Natural killer cell (primary cell): ENCODE measurements at regions not wholly inside any gene's neighbourhood (a gene's known extent, or its start where the extent isn't known, plus 50 kb on each side); places are given as distances from the start of the nearest gene placed in this dataset.

ENCODE experiments used
- ATAC-seq, 3 donors: fragments of 150-1000 bp in 2 of 3; fragments of 200-7000 bp in 1 of 3; cut with Tn5 transposase; 1 replicate in 1 of 3; 2 replicates in 2 of 3; pipeline ENCODE4 v1.10.0; 2021; ENCODE audit warnings: mild to moderate bottlenecking in 2 of 3, moderate library complexity in 2 of 3
- DNase-seq, 2 donors: peaks; one replicate each; pipeline versions ENCODE4 v3.0.0 to v3.0.0-alpha.2; 2013 to 2021; ENCODE audit warnings: mixed read lengths in 1 of 2
- H3K27ac ChIP-seq: one replicate; pipeline ENCODE4 v1.5.1; 2013; ENCODE audit warnings: mild to moderate bottlenecking, low read length
- H3K27me3 ChIP-seq: one replicate; pipeline ENCODE4 v1.6.1; 2013; ENCODE audit warnings: low read length; ENCODE audit not compliant: control insufficient read depth, insufficient read depth
- H3K36me3 ChIP-seq: one replicate; pipeline ENCODE4 v1.6.1; 2013; ENCODE audit warnings: low read length; ENCODE audit not compliant: control insufficient read depth, insufficient read depth
- H3K4me1 ChIP-seq: one replicate; pipeline ENCODE4 v1.6.1; 2013; ENCODE audit warnings: low read length; ENCODE audit not compliant: control insufficient read depth, insufficient read depth
- H3K4me3 ChIP-seq: one replicate; pipeline ENCODE4 v1.5.1; 2013; ENCODE audit warnings: low read length
- H3K9me3 ChIP-seq: one replicate; pipeline ENCODE4 v1.6.1; 2013; ENCODE audit warnings: low read length; ENCODE audit not compliant: control insufficient read depth, insufficient read depth
- H3K27ac Mint-ChIP-seq, 2 donors: one replicate each; pipeline ENCODE4 v1.8.0; 2022; ENCODE audit warnings: mild to moderate bottlenecking in 2 of 2, mixed read lengths in 2 of 2, moderate library complexity in 1 of 2
- H3K27me3 Mint-ChIP-seq, 2 donors: one replicate each; pipeline ENCODE4 v1.8.0; 2022; ENCODE audit warnings: low read depth in 2 of 2, mixed read lengths in 2 of 2
- H3K36me3 Mint-ChIP-seq: one replicate; pipeline ENCODE4 v1.8.0; 2022; ENCODE audit warnings: mixed read lengths
- H3K4me1 Mint-ChIP-seq, 2 donors: one replicate each; pipeline ENCODE4 v1.8.0; 2022; ENCODE audit warnings: mixed read lengths in 2 of 2
- H3K4me3 Mint-ChIP-seq: one replicate; pipeline ENCODE4 v1.8.0; 2022; ENCODE audit warnings: mild to moderate bottlenecking, moderate library complexity, mixed read lengths
- H3K9me3 Mint-ChIP-seq, 2 donors: one replicate each; pipeline ENCODE4 v1.8.0; 2022; ENCODE audit warnings: mixed read lengths in 2 of 2
- WGBS: methylation state at CpG from one replicate; pipeline ENCODE4 v1.1.7; 2013; ENCODE audit warnings: missing lambda C conversion rate; ENCODE audit not compliant: insufficient coverage; 5-methylcytosine and 5-hydroxymethylcytosine counted together
- intact Hi-C: fragments of 100-400 bp; cut with micrococcal nuclease; formaldehyde crosslinking; loops from one replicate; pipeline ENCODE4 v1.14.2; 2022
- TF ChIP-seq, protein P1 (sequence below): fragments of 200-600 bp; IDR thresholded peaks from one replicate; pipeline ENCODE4 v1.8.0; 2022; ENCODE audit warnings: antibody characterized with exemption

DNA sequence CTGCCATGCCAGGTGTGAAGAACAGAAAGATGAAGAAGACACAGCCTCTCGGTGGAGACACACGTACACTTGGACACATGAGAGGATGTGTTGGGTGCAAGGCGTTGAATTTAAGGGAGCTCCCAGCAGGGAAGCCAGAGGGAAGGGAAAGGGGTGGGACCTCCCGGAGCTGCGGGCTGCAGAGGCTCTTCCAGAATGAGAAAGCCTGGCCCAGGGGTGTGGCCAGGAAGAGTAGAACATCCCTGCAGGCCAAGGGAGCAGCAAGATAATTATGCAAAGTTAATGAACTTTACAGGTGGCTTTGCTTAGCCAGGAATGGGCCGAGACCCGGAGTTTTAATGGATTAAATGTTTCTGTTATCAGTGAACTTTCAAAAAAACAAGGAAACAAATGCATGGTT lies 270.3 kb downstream of the KLF6 start:
- H3K27ac Mint-ChIP-seq = no peak overlapping the region
- H3K36me3 Mint-ChIP-seq = no peaks in the 10 kb centered on the region
- Histone ChIP-seq H3K36me3 (no peaks in the 10 kb centered on the region), H3K27ac (no peak overlapping the region), H3K27me3 (no peaks in the 10 kb centered on the region), H3K9me3 (no peaks in the 10 kb centered on the region), H3K4me3 (no peak overlapping the region), H3K4me1 (no peaks in the 10 kb centered on the region)
- no peak for DNase-seq
- H3K4me3 Mint-ChIP-seq = no peak overlapping the region
- WGBS = 87% methylated on average over 7 of the region's 7 CpGs
- intact Hi-C loops = no loop called here
- ATAC-seq = no peak
- peaks cover 0 to 7% of the 10 kb centered on the region in 2 donors for H3K4me1 Mint-ChIP-seq
- H3K27me3 Mint-ChIP-seq = peaks cover 11 to 14% of the 10 kb centered on the region in 2 donors
- H3K9me3 Mint-ChIP-seq = no peaks in the 10 kb centered on the region
- TF ChIP-seq, protein P1, sequence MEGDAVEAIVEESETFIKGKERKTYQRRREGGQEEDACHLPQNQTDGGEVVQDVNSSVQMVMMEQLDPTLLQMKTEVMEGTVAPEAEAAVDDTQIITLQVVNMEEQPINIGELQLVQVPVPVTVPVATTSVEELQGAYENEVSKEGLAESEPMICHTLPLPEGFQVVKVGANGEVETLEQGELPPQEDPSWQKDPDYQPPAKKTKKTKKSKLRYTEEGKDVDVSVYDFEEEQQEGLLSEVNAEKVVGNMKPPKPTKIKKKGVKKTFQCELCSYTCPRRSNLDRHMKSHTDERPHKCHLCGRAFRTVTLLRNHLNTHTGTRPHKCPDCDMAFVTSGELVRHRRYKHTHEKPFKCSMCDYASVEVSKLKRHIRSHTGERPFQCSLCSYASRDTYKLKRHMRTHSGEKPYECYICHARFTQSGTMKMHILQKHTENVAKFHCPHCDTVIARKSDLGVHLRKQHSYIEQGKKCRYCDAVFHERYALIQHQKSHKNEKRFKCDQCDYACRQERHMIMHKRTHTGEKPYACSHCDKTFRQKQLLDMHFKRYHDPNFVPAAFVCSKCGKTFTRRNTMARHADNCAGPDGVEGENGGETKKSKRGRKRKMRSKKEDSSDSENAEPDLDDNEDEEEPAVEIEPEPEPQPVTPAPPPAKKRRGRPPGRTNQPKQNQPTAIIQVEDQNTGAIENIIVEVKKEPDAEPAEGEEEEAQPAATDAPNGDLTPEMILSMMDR = no peak

DNA sequence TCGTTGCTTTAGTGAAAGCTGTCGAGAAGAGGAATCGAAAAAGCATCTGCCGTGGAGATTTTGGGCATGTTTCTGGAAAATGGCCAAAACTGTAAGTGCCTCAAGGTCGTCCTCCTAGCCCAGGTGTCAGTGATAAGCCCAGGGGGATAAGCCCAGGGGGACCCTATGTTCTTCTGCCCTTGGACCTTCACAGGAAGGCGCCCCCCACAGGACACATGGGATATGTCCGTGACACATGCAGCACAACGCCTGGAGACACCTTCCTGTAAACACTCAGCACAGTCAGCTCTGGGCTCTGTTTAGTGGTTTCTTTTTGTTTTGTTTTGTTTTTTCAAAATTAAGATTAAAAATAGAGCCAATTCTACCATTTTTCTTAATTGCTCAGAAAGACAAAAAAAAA lies 272.7 kb downstream of the KLF6 start:
- intact Hi-C loops = no loop called here
- no peak overlapping the region for H3K27ac ChIP-seq
- no peaks in the 10 kb centered on the region for H3K4me1 ChIP-seq
- peaks cover 9 to 23% of the 10 kb centered on the region in 2 donors for H3K27me3 Mint-ChIP-seq
- TF ChIP-seq, protein P1 = no peak
- no peaks in the 10 kb centered on the region for H3K27me3 ChIP-seq
- no peak overlapping the region for H3K4me3 Mint-ChIP-seq
- no peaks in the 10 kb centered on the region for H3K9me3 ChIP-seq
- ATAC-seq (no peak), DNase-seq (no peak)
- H3K4me3 ChIP-seq = no peak overlapping the region
- WGBS = 81% methylated on average over 6 of the region's 8 CpGs
- no peak overlapping the region for H3K27ac Mint-ChIP-seq
- H3K4me1 Mint-ChIP-seq = peaks cover 0 to 7% of the 10 kb centered on the region in 2 donors
- H3K9me3 Mint-ChIP-seq = no peaks in the 10 kb centered on the region
- H3K36me3 Mint-ChIP-seq = no peaks in the 10 kb centered on the region
- H3K36me3 ChIP-seq = no peaks in the 10 kb centered on the region

DNA sequence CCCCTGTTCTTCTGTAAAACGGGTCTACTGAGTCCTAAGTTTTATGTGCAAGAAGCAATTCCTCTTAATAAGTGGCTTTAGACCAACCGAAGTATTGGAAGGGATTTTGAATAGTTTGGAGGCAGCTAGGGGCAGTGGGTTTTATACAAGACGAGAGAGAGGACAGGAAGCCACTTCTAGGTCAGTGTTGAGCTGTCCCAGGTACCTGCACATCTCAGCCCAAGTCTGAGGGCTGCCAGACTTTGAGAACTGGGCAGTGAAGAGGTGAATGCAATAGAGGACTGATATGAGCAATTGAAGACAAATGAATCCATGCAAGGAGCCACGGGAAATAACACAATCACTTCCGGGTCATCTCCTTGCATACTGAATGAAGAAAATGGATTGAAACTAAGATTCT lies 273.5 kb downstream of the KLF6 start:
- no peak for DNase-seq
- H3K9me3 ChIP-seq = no peaks in the 10 kb centered on the region
- intact Hi-C loops = no loop called here
- Mint-ChIP-seq H3K27ac (no peak overlapping the region), H3K36me3 (no peaks in the 10 kb centered on the region), H3K4me1 (peaks cover 0 to 7% of the 10 kb centered on the region in 2 donors), H3K9me3 (no peaks in the 10 kb centered on the region), H3K27me3 (peaks cover 4 to 23% of the 10 kb centered on the region in 2 donors), H3K4me3 (no peak overlapping the region)
- TF ChIP-seq, protein P1 = no peak
- no peaks in the 10 kb centered on the region for H3K36me3 ChIP-seq
- WGBS = 82% methylated on average over 5 of the region's 5 CpGs
- no peak for ATAC-seq
- no peak overlapping the region for H3K4me3 ChIP-seq
- no peak overlapping the region for H3K27ac ChIP-seq
- H3K27me3 ChIP-seq = no peaks in the 10 kb centered on the region
- H3K4me1 ChIP-seq = no peaks in the 10 kb centered on the region

DNA sequence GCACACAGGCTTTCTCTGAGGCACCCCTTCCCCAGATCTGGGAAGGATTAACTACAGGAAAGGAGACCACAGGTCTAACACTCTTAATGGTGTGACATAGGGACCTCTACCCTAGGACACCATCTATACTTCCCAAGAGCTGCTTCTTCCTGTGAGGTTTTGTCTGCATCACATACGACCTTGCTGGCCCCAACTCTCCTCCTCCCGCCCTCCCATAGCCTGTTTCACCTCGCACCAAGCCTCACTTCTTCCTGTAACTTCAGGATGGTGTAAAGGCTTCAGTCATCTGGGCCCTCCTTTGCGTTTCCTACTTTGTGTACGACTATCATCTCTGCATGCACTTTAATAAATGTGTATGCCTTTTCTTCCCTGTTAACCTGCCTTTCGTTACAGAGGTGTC lies 274.3 kb downstream of the KLF6 start:
- ATAC-seq (no peak), DNase-seq (no peak)
- Mint-ChIP-seq H3K4me1 (peaks cover 0 to 7% of the 10 kb centered on the region in 2 donors), H3K27me3 (peaks cover 4 to 23% of the 10 kb centered on the region in 2 donors), H3K9me3 (no peaks in the 10 kb centered on the region), H3K4me3 (no peak overlapping the region), H3K36me3 (no peaks in the 10 kb centered on the region), H3K27ac (no peak overlapping the region)
- Histone ChIP-seq H3K27me3 (no peaks in the 10 kb centered on the region), H3K36me3 (no peaks in the 10 kb centered on the region), H3K4me1 (no peaks in the 10 kb centered on the region), H3K27ac (no peak overlapping the region), H3K4me3 (no peak overlapping the region), H3K9me3 (no peaks in the 10 kb centered on the region)
- intact Hi-C loops = no loop called here
- TF ChIP-seq, protein P1 = no peak
- 63% methylated on average over 5 of the region's 6 CpGs for WGBS
